Transverse colon (tissue), 4 donors: ENCODE measurements at regions not wholly inside any gene's neighbourhood (a gene's known extent, or its start where the extent isn't known, plus 50 kb on each side); places are given as distances from the start of the nearest gene placed in this dataset.

ENCODE experiments used
- DNase-seq: peaks from one replicate; pipeline ENCODE4 v3.0.0-alpha.2; 2019
- H3K27ac ChIP-seq, 4 donors: fragments of 200-600 bp; sonication (generic); 2 replicates each; pipeline ENCODE4 v1.5.1; 2016 to 2018; ENCODE audit warnings: inconsistent platforms in 4 of 4
- H3K27me3 ChIP-seq: fragments of 200-600 bp; sonication (generic); 2 replicates; pipeline ENCODE4 v1.5.1; 2017; ENCODE audit warnings: inconsistent platforms
- H3K36me3 ChIP-seq, 4 donors: fragments of 200-600 bp; sonication (generic); 2 replicates each; pipeline ENCODE4 v1.5.1; 2017 to 2019; ENCODE audit warnings: inconsistent platforms in 4 of 4
- H3K4me1 ChIP-seq, 4 donors: fragments of 200-600 bp; sonication (generic); 2 replicates each; pipeline ENCODE4 v1.5.1; 2017 to 2020; ENCODE audit warnings: inconsistent platforms in 4 of 4
- H3K4me3 ChIP-seq, 4 donors: fragments of 200-600 bp; sonication (generic); 1 replicate in 1 of 4; 2 replicates in 3 of 4; pipeline versions ENCODE4 v1.5.1 to v1.6.1; 2017 to 2019; ENCODE audit warnings: inconsistent platforms in 4 of 4
- H3K9me3 ChIP-seq, 2 donors: fragments of 200-600 bp; sonication (generic); 2 replicates each; pipeline ENCODE4 v1.5.1; 2017 to 2019; ENCODE audit warnings: inconsistent platforms in 2 of 2
- CTCF ChIP-seq, 5 experiments: fragments of 200-600 bp in 3 of 5; fragments of 450-650 bp in 2 of 5; sonication (generic) in 3 of 5; IDR thresholded peaks; 1 replicate in 2 of 5; 2 replicates in 3 of 5; pipeline ENCODE4 v1.5.1; 2016 to 2017; ENCODE audit warnings: antibody characterized with exemption in 5 of 5, inconsistent platforms in 3 of 5, mild to moderate bottlenecking in 2 of 5, moderate library complexity in 1 of 5
- EP300 ChIP-seq: sonication (generic); formaldehyde crosslinking; IDR thresholded peaks from one replicate; pipeline ENCODE4 v1.6.1; 2017; ENCODE audit warnings: antibody characterized with exemption, low read depth
- POLR2A ChIP-seq: fragments of 450-650 bp; IDR thresholded peaks from one replicate; pipeline ENCODE4 v1.6.1; 2016; ENCODE audit warnings: antibody characterized with exemption, mild to moderate bottlenecking, moderate library complexity
- POLR2AphosphoS5 ChIP-seq, 3 donors: sonication (generic); formaldehyde crosslinking; IDR thresholded peaks; one replicate each; pipeline ENCODE4 v1.6.1; 2016; ENCODE audit warnings: antibody characterized with exemption in 3 of 3
- WGBS, 2 donors: methylation state at CpG; one replicate each; pipeline ENCODE4 v1.1.5; 2018; ENCODE audit warnings: low coverage in 1 of 2; 5-methylcytosine and 5-hydroxymethylcytosine counted together
- in situ Hi-C, 4 donors: fragments of 200-750 bp; cut with MboI; loops; one replicate each; pipeline versions ENCODE4 v1.15.0 to v1.15.1; 2017; ENCODE audit warnings: low sequenced_read_pairs in 3 of 4, low pct_ligation_motif_present in 1 of 4, low pct_unique_long_range_greater_than_20kb in 1 of 4
- intact Hi-C: fragments of 100-400 bp; cut with DNase I; formaldehyde crosslinking; loops from one replicate; pipeline ENCODE4 v1.15.1; 2023; ENCODE audit warnings: low total_unique reads

GRCh38 chr2:107553539-107553938 is 273.2 kb upstream of the RGPD4 start:
- H3K36me3 ChIP-seq, result no peaks in the 10 kb centered on the region
- no peak overlapping the region for H3K4me3 ChIP-seq
- TF ChIP-seq CTCF (IDR thresholded peaks at IDR 0.05), result no peak
- no peak for TF ChIP-seq POLR2AphosphoS5 (IDR thresholded peaks at IDR 0.05)
- TF ChIP-seq EP300, result no peak
- no peak for TF ChIP-seq POLR2A
- no peaks in the 10 kb centered on the region for H3K27me3 ChIP-seq
- 78 to 79% methylated on average over 3 to 5 of the region's 5 CpGs for WGBS, 2 donors
- peaks cover 6 to 9% of the 10 kb centered on the region in 2 donors for H3K9me3 ChIP-seq
- in situ Hi-C loops, result no loop called here
- DNase-seq, result no peak
- intact Hi-C loops, result no loop called here
- H3K4me1 ChIP-seq, result no peaks in the 10 kb centered on the region
- H3K27ac ChIP-seq, result no peak overlapping the region

GRCh38 chr2:107556038-107556627 is 270.6 kb upstream of the RGPD4 start:
- WGBS, 2 donors, result 50 to 64% methylated on average over 2 to 5 of the region's 5 CpGs
- no peaks in the 10 kb centered on the region for H3K36me3 ChIP-seq

GRCh38 chr2:107558295-107558694 is 268.4 kb upstream of the RGPD4 start:
- intact Hi-C loops, result no loop called here
- Histone ChIP-seq H3K9me3 (peaks cover 6 to 9% of the 10 kb centered on the region in 2 donors), H3K27ac (no peak overlapping the region), H3K27me3 (no peaks in the 10 kb centered on the region), H3K4me3 (no peak overlapping the region), H3K36me3 (no peaks in the 10 kb centered on the region), H3K4me1 (no peaks in the 10 kb centered on the region)
- TF ChIP-seq EP300 (no peak), CTCF (IDR thresholded peaks at IDR 0.05) (no peak), POLR2AphosphoS5 (IDR thresholded peaks at IDR 0.05) (no peak), POLR2A (no peak)
- in situ Hi-C loops, result no loop called here
- DNase-seq, result no peak
- 92 to 100% methylated on average over 3 of the region's 3 CpGs for WGBS, 2 donors

More at GRCh38 chr2:107556038-107556627, 270.6 kb upstream of the RGPD4 start:
- TF ChIP-seq CTCF (IDR thresholded peaks at IDR 0.05) (no peak), POLR2A (no peak), POLR2AphosphoS5 (IDR thresholded peaks at IDR 0.05) (no peak), EP300 (no peak)
- Histone ChIP-seq H3K27me3 (no peaks in the 10 kb centered on the region), H3K4me1 (no peaks in the 10 kb centered on the region), H3K4me3 (no peak overlapping the region), H3K9me3 (peaks cover 6 to 9% of the 10 kb centered on the region in 2 donors), H3K27ac (no peak overlapping the region)
- intact Hi-C loops (no loop called here), in situ Hi-C loops (no loop called here)
- no peak for DNase-seq

GRCh38 chr2:107569496-107569895 is 257.2 kb upstream of the RGPD4 start:
- WGBS, 2 donors, result 77% methylated on average over 1 of the region's 1 CpG; no CpG with 5 or more reads in 1 of the 2 donors
- intact Hi-C loops, result no loop called here
- no peak for TF ChIP-seq CTCF (IDR thresholded peaks at IDR 0.05)
- Histone ChIP-seq H3K36me3 (no peaks in the 10 kb centered on the region), H3K4me1 (no peaks in the 10 kb centered on the region), H3K27ac (no peak overlapping the region), H3K27me3 (no peaks in the 10 kb centered on the region), H3K4me3 (no peak overlapping the region), H3K9me3 (no peaks in the 10 kb centered on the region)
- in situ Hi-C loops, result no loop called here
- no peak for DNase-seq
